ENCODE measurements at regions not wholly inside any gene's neighbourhood (a gene's known extent, or its start where the extent isn't known, plus 50 kb on each side); places are given as distances from the start of the nearest gene placed in this dataset.

DNA sequence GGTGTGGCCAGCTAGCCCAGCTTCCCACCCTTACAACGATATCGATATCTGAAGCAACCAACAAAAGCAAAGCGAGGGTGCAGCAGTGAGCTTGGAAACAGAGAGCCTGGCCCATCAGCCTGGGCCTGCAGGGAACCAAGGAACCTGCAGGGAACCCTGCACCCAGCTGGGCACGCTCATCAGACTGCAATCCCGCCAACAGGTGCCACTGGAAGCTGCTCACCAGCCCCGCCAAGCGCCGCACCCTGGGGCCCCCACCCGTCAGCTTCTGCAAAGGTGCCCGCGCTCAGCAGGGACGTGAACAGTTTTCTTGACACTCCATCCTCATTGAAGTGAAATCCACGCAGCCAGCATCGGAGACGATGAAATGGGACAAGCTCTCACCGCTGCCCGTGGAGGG lies 250.7 kb downstream of the RBFOX3 start:
- no peaks in the 10 kb centered on the region for H3K27me3 ChIP-seq (ENCODE audit: control insufficient read depth in 2 of 2, insufficient read depth in 2 of 2, low read length in 2 of 2)
- no peaks in the 10 kb centered on the region for H3K36me3 ChIP-seq (ENCODE audit: control insufficient read depth in 2 of 2, extremely low read depth in 1 of 2, insufficient read depth in 2 of 2, low read length in 2 of 2)
- no peak overlapping the region for H3K4me2 ChIP-seq (ENCODE audit: insufficient read depth, low read length)
- no TSS peak for BruUV-seq (replicated peaks)
- intact Hi-C loops (cut with micrococcal nuclease): no loop called here
- no peak overlapping the region for H3K9ac ChIP-seq (replicated peaks; ENCODE audit: extremely low read depth, insufficient read depth, low read length)
- ChIA-PET POLR2A (no interaction called here), CTCF (no interaction called here)
- dilution Hi-C loops (cut with MboI; ENCODE audit: extremely low pct_ligation_motif_present, low sequenced_read_pairs): no loop called here
- H3K79me2 ChIP-seq (ENCODE audit: control insufficient read depth, insufficient read depth, low read length): no peaks in the 10 kb centered on the region
- no peak overlapping the region for H3K4me3 ChIP-seq (replicated peaks in 1 of 3; ENCODE audit: insufficient read depth in 1 of 3, low read depth in 1 of 3, low read length in 3 of 3)
- no peaks in the 10 kb centered on the region for H3K9me1 ChIP-seq (replicated peaks; ENCODE audit: control insufficient read depth, extremely low read depth, insufficient read depth, low read length)
- no peak overlapping the region for H2AFZ ChIP-seq (ENCODE audit: low read depth, low read length)
- TF ChIP-seq POLR2A (IDR thresholded peaks at IDR 0.05; ENCODE audit: low read depth, low read length): no peak
- TF ChIP-seq, protein P1, sequence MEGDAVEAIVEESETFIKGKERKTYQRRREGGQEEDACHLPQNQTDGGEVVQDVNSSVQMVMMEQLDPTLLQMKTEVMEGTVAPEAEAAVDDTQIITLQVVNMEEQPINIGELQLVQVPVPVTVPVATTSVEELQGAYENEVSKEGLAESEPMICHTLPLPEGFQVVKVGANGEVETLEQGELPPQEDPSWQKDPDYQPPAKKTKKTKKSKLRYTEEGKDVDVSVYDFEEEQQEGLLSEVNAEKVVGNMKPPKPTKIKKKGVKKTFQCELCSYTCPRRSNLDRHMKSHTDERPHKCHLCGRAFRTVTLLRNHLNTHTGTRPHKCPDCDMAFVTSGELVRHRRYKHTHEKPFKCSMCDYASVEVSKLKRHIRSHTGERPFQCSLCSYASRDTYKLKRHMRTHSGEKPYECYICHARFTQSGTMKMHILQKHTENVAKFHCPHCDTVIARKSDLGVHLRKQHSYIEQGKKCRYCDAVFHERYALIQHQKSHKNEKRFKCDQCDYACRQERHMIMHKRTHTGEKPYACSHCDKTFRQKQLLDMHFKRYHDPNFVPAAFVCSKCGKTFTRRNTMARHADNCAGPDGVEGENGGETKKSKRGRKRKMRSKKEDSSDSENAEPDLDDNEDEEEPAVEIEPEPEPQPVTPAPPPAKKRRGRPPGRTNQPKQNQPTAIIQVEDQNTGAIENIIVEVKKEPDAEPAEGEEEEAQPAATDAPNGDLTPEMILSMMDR (IDR thresholded peaks at IDR 0.05; ENCODE audit: extremely low read depth in 1 of 2, insufficient read depth in 1 of 2, low read depth in 1 of 2, low read length in 2 of 2): no peak
- TF ChIP-seq FOS (IDR thresholded peaks at IDR 0.05; ENCODE audit: borderline replicate concordance, insufficient read depth, low read length): no peak
- TF ChIP-seq, protein P2, sequence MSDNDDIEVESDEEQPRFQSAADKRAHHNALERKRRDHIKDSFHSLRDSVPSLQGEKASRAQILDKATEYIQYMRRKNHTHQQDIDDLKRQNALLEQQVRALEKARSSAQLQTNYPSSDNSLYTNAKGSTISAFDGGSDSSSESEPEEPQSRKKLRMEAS (IDR thresholded peaks at IDR 0.05; ENCODE audit: insufficient read depth, insufficient read length): no peak
- TF ChIP-seq GATA2 (IDR thresholded peaks at IDR 0.05; ENCODE audit: insufficient read depth, insufficient read length, low read depth, low read length): no peak
- no peak for TF ChIP-seq MYC (IDR thresholded peaks at IDR 0.05; ENCODE audit: low read depth, low read length)
- no peak for TF ChIP-seq JUN (IDR thresholded peaks at IDR 0.05; ENCODE audit: borderline replicate concordance, insufficient read depth, insufficient read length, low read depth)
- no peak for TF ChIP-seq EZH2 (IDR thresholded peaks at IDR 0.05; ENCODE audit: borderline replicate concordance, low read depth, low read length, severe bottlenecking)
- no peak for TF ChIP-seq POLR2AphosphoS5 (IDR thresholded peaks at IDR 0.05; ENCODE audit: insufficient read depth, low read depth, low read length)
- H3K27ac ChIP-seq (ENCODE audit: insufficient read depth, low read depth, low read length): no peak overlapping the region
- H3K4me1 ChIP-seq (ENCODE audit: control insufficient read depth, extremely low read depth, insufficient read depth, low read length): no peaks in the 10 kb centered on the region
- DNase-seq (ENCODE audit: low read depth, low spot score) (no peak), FAIRE-seq (no peak)
- H4K20me1 ChIP-seq (replicated peaks; ENCODE audit: control insufficient read depth, extremely low read depth, insufficient read depth, low read length): no peaks in the 10 kb centered on the region
- H3K9me3 ChIP-seq (replicated peaks; ENCODE audit: control insufficient read depth, insufficient read depth, low read length): no peaks in the 10 kb centered on the region
